Middle frontal gyrus (tissue), 1 donor: ENCODE measurements at regions not wholly inside any gene's neighbourhood (a gene's known extent, or its start where the extent isn't known, plus 50 kb on each side); places are given as distances from the start of the nearest gene placed in this dataset.

Source experiments
- DNase-seq: peaks from one replicate; pipeline ENCODE4 v3.0.0-alpha.2; 2015; ENCODE audit warnings: low spot score; ENCODE audit errors: extremely low spot score

DNA sequence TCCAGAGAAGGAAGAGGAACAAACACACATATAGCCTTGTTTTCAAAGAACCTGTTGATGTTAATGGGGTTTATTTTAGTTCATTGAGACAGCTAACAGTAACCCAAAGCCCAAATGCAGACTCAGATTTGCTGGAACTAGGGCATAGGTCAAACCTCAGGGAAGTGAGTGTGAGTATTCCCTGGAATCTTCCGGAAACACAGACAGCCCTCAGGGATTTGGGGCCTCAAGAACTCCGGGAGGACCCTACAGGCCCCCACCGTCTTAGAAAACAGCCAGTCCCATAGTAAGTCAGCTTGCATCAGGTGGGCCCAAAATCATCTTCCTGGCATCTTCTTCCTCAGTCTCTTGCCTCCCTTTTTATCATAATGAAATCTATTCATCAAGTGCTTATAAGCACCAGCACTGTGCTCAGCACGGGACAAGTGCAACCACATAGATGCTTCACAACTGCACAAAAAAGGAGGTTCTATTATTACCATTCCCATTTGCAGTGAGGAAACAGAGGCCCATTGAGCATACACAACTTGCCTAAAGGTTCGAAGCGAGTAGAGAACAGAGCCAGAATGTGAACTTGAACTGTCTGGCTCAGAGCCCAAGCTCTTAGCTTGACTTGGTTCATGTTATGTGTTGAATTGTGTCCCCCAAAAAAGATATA lies 50.2 kb upstream of the BCL11A start:
- DNase-seq: no peak

DNA sequence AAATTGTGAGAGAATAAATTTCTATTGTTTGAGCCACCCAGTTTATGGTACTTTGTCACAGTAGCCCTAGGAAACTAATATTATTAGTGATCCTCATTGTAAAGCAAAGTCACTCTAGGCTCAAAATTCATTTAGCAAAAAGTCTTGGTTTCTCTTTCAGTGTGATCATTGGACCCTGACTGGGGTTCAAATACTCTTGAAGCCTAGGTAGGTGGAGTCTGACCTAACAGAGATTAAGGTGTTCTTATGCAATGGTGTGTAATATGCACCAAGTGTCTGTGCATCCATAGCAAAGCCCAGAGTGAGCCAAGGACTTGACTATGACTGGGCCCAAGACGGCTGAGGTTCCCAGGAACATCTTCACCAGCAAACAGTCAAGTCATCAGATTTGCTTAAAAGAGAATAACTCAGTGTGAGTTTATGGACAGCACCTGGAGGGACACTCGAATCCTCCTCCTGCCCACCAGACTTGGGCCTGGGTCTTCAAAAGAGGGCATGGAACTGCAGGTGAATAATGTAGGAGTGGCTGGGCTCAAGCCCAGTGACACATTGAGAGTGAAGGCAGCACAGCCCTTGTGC lies 51.1 kb upstream of the BCL11A start:
- DNase-seq: no peak

- no peak for DNase-seq
Measured at GRCh38 chr2:60605866-60606265, 52.4 kb upstream of the BCL11A start.

DNA sequence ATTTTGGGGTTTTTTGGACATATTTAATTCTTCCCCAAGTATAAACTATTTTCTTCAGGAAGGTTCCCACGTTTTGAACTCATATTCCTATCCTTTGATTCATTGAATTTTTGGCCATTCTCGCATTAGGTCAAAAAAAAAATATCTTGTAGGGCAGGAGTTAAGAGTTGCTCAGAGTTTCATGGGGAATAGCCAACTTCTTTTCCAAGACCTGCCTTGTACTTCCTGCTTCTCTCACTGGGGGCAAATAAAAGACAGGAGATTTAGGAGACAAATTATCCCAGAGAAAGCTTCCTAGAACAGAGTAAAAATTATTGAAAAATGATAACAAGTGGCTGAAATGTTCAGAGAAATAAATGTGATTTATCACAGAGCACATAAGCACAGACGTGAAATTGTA lies 55.2 kb upstream of the BCL11A start:
- no peak for DNase-seq

DNA sequence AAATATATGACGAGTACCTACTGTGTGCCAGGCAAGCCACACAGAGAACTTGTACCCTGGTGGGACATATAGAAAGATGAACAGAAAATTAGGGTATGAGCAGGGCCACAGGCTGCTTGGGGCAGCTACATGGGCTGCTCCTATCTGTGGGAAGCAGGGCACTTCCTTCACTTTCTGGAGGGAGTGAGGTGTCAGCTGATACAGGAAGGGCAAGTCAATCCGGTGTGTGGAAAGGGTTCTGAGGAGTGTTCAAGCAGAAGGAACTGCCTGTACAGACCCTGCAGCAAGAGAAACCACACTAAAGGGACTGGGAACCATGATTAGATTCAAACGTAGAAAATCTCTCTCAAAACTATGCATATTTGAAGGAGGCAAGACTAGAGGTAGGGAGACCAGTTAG lies 58.6 kb upstream of the BCL11A start:
- DNase-seq: no peak

GRCh38 chr2:60614319-60614718 lies 60.9 kb upstream of the BCL11A start:
- DNase-seq: no peak

DNA sequence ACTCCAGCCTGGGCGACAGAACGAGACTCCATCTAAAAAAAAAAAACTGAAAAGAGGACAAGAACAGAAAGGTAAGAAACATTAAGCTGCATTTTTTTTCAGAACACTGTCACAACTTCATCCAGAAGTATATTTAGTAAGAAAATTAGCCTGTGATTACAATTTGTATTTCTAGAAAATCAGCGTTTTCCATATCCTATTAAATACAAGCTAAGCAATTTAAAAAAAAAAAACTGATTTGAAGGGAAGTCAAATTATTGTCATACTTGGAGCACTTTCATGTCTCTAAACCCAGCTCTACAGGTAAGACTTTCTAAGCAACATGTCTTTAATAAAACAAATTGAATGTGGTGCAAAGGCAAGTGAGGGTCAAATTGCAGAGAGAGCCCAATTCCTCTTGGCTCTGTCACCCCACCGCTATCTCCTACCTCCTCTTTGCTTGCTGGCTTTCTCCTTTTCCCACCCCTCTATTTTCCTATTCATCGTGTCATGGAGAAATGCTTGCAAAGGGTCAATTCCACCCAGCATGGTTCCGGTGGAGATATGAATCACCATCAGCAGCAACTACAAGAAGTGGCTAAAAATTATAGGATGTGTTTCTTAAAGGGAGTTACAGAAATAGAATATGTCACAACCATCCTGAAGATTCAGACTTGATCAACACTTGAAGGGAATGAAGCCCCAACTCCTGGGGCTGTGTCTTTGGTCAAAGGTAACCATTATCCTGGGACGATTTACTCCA lies 68.4 kb upstream of the BCL11A start:
- DNase-seq: no peak

- DNase-seq: no peak
Measured at GRCh38 chr2:60623040-60623439, 69.6 kb upstream of the BCL11A start.

DNA sequence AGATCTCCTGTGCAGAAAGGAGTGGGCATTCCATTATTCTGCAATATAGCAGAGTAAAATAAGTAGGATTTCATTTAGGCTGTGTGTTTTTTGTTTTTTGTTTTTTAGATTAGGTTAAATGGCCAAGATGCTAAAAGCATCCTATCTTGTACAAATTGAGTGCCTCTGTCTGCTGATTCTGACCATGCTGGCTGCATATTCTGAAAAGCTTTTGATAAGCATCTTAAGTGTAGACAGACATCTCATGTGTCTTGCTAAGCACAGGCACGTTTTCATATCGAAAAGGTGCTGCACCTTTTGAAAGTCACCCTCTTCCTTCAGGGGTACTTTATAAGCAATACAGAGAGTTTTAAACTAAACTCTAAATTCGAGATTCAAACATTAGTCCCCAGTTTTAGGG lies 74.0 kb upstream of the BCL11A start:
- no peak for DNase-seq

DNA sequence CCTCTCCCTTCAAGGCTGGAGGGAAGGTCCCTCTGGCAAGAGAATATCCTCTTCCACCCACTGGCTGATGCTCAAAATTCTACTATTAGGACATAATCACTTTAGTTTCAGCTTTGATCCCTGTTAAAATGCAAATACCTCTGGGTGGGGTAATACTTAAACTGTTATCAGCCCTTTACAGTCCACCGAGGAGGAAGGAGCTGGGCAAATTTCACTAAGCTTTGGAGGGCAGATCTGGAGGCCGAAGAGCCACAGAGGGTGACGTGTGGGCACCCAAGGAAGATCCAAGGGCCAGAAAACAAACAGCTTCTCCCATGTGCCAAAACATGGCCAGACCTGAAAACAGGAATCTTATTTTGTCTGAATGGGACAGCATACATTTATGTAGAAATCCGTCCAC lies 74.6 kb upstream of the BCL11A start:
- no peak for DNase-seq

DNA sequence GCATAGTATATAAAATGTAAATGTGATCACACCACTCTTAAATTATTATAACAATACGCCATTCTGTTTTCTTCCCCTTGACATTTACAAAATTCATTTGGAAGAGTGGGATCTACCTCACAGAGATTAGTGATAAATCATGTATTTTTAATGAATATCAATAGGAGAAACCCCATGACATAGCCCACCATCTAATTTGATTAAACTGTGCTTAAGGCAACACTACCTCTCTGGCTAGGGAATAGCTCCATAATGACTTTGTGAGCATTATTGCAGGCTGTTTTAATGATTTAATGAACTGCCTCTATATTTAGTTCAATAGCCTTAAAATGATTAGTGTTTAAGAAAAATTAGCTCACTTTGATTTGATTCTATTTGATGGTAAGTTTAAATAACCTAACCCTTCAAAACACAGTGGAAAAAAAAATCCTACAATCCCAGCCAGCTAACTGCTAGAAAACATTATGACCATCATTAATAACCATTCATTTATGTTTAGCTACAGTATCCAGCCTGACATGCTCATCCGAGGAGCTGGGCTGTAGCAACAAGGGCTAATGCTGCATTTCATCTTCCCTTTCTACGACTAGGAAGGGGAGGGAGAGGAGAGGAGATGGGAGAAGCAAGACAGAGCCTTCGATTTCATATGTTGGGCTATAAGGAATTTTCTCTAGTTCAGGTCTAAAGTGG lies 75.3 kb upstream of the BCL11A start:
- DNase-seq: no peak

DNA sequence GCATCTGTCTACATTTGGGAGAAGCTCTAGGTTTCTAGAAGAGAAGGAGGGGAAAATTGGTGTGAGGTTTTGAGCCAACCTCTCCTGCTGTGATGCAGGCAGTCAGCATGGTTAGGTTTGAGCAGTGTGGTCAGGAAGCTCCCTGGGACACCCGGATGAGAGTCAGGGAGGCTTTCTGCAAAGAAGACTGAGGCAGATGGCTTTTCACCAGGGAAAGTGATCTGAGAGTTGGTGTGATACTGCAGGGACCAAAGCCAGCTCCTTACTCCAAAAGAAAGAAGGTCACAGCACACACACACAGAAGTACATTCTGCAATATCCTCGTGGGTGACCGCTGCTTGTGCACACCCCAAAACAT lies 75.8 kb upstream of the BCL11A start:
- no peak for DNase-seq

DNA sequence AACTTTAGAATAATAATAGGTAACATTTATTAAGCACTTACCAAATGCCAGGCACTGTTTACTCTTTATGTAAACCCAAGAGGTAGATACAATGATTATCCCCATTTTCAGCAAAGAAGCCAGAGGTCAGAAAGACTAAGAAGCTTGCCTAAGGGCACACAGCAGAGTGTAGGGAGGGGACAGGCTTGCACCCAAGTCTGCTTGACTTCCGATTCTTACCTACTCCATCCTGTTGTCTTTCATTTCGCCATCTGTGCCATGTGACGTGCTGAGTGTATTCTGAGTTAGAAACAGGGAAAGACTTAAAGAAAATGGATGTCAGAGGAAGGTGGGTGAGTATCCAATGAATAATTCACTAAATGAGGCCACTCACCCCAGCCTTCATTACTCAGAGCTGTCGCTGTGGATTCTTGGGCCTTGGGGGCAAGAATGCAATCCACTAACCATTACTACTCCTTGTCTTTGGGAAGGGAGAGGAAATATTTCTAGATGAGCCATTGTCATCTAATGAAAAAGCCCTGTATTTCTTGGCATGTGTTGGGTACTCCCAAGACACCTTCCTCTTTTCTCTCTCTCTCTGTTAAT lies 76.4 kb upstream of the BCL11A start:
- DNase-seq: no peak

DNA sequence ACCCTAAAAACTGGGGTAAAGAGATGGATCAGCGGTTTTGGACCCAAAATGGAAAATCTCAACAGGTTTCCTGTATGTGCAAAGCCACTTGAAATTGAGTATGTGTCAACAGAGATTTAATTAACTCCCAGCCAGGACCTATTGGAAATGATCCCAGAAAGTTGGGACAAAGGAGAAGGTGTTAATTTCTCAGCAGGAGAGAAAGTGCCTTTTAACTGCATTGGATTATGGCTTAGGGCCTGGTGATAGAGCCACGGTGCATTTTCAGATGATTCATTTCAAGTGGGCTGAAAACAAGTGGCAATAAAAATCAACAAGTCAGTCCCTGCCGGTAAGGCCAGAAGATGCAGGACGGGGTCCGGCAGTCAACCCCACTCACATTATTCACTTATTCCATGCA lies 80.2 kb upstream of the BCL11A start:
- DNase-seq: peak; percentile 6

- DNase-seq: no peak
Measured at GRCh38 chr2:60634438-60634837, 81.0 kb upstream of the BCL11A start.

GRCh38 chr2:60641811-60642788 lies 88.6 kb upstream of the BCL11A start:
- no peak for DNase-seq

GRCh38 chr2:60643747-60644146 lies 90.3 kb upstream of the BCL11A start:
- no peak for DNase-seq

DNA sequence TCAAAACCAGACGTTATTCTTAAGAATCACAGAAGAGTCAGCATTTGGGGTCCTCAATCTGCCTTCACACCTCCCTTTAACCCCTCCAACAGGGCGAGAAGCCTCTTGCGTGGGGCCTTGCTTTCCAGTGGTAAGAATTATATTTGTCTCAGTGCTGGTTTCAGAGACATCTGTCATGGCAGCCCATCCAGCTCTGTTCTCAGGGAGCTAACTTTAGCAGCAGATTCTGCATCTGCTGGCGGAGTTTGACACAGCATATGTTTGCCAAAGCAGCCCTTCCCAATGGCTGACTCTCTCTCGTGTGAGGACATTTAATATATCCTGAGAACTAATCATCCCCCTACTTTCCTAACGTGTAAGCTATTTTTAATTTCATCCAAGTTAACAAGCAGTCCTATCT lies 91.5 kb upstream of the BCL11A start:
- peak; percentile 42 for DNase-seq

- no peak for DNase-seq
Measured at GRCh38 chr2:60648191-60648590, 94.7 kb upstream of the BCL11A start.

- DNase-seq: no peak
Measured at GRCh38 chr2:60649721-60650120, 96.3 kb upstream of the BCL11A start.

GRCh38 chr2:60652832-60653340 lies 99.4 kb upstream of the BCL11A start:
- DNase-seq: no peak
